ENCODE measurements at regions not wholly inside any gene's neighbourhood (a gene's known extent, or its start where the extent isn't known, plus 50 kb on each side); places are given as distances from the start of the nearest gene placed in this dataset.

GRCh38 chr11:81000334-81000733 is 1559.5 kb upstream of the TENM4 start:
- no peak for DNase-seq
- in situ Hi-C loops (cut with MboI; ENCODE audit: low pct_unique_long_range_greater_than_20kb, low sequenced_read_pairs) = no loop called here

- no peak for DNase-seq
- in situ Hi-C loops (cut with MboI; ENCODE audit: low pct_unique_long_range_greater_than_20kb, low sequenced_read_pairs) = no loop called here
These were observed 1554.7 kb upstream of the TENM4 start for GRCh38 chr11:80995523-80995922.

- no peak for DNase-seq
- in situ Hi-C loops (cut with MboI; ENCODE audit: low pct_unique_long_range_greater_than_20kb, low sequenced_read_pairs) = no loop called here
These were observed 1552.7 kb upstream of the TENM4 start for GRCh38 chr11:80993536-80993935.

DNA sequence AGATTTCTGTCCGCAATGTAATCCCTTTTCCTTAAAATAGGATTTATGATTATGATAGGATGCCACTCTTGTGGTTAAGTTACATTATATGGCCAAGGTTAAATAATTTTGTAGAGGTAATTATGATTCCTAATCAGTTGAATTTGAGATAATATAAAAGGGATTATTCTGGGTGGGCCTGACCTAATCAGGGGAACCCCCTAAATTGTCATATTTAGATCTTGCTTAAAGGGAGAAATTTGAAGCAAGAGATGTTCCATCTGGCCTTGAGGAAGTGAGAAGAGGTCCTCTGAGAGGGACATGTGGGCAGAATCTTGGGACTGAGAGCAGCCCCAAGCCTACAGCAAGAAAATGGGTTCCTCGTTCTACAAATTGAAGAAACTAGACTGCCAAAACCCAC is 1550.1 kb upstream of the TENM4 start:
- in situ Hi-C loops (cut with MboI; ENCODE audit: low pct_unique_long_range_greater_than_20kb, low sequenced_read_pairs) = no loop called here
- DNase-seq = no peak

DNA sequence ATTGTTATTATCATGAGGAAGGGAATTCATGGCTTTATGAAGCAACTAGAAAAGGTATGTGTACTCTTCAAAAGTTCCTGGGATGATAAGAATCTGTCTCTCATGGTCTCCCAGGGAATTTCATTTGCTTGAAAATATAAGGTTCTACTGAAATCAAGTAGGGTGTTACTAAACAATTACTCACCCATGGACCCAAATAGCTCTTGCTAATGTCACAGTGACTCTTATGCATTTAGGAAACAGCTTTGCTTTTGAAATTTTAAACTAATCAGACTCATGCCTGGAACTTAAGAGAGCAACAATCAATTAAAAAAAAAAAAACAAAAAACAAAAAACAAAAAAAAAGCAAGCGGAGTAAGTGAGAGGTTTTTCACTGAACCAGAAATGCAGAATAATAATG is 1546.3 kb upstream of the TENM4 start:
- in situ Hi-C loops (cut with MboI; ENCODE audit: low pct_unique_long_range_greater_than_20kb, low sequenced_read_pairs) = no loop called here
- DNase-seq = no peak

GRCh38 chr11:80986421-80987074 is 1545.7 kb upstream of the TENM4 start:
- in situ Hi-C loops (cut with MboI; ENCODE audit: low pct_unique_long_range_greater_than_20kb, low sequenced_read_pairs) = no loop called here

DNA sequence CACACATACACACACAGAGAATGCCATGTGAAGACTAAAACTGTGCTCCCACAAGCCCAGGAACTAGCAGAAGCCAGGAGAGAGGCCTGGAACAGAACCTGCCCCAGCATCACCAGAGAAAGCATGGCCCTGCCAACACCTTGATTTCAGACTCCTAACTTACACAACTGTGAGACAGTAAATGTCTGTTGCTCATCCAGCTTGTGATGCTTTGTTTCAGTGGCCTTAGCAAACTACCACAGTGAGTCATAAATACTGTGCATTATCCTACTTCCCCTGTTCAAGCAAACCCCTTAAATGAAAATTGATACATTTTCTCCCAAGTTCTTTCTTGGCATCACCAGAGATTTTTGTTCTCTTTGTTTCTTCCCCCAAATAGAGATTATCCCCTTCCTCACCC is 1539.4 kb upstream of the TENM4 start:
- in situ Hi-C loops (cut with MboI; ENCODE audit: low pct_unique_long_range_greater_than_20kb, low sequenced_read_pairs) = no loop called here
- no peak for DNase-seq

More at GRCh38 chr11:80986421-80987074, 1545.7 kb upstream of the TENM4 start:
- DNase-seq = no peak

DNA sequence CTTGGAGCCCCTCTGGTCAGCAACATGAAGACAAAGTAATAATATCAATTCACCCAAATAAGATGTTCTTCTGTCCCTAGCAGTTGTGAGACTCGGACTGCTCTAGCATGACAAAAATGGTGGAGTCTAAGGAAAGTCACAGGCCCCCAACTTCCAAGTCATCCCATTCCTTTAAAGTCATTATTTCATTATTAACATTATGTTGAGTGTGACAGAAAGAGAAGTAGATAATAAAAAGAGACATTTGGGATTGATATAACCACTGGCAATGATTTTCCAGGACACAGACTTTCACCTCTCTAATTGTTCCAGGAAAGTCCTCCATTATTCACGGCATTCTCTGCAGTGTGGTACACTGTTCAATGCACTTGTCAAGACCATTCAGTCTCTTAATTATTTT is 1533.0 kb upstream of the TENM4 start:
- DNase-seq = no peak
- in situ Hi-C loops (cut with MboI; ENCODE audit: low pct_unique_long_range_greater_than_20kb, low sequenced_read_pairs) = no loop called here

DNA sequence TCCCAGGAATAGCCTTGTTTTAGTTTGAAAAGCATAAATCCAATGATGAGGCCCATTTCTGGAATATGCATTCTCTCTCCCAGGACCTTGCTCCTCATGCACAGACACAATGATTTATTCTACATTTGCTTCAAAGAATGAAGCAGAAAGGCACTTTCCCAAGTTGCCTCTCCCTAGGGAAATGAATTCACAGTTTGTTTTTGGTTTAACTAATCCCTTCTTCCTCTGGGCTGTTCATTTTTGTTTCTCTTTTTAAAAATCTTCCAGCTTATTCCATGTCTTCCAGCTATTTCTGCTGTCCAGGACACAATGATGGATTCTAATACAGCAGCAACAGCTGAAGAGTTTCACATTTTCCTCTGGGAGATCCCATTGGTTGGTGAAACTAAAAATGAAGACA is 1529.2 kb upstream of the TENM4 start:
- DNase-seq = no peak
- in situ Hi-C loops (cut with MboI; ENCODE audit: low pct_unique_long_range_greater_than_20kb, low sequenced_read_pairs) = no loop called here

GRCh38 chr11:80967649-80968048 is 1526.8 kb upstream of the TENM4 start:
- in situ Hi-C loops (cut with MboI; ENCODE audit: low pct_unique_long_range_greater_than_20kb, low sequenced_read_pairs) = no loop called here
- DNase-seq = no peak

- no peak for DNase-seq
- in situ Hi-C loops (cut with MboI; ENCODE audit: low pct_unique_long_range_greater_than_20kb, low sequenced_read_pairs) = no loop called here
These were observed 1519.7 kb upstream of the TENM4 start for GRCh38 chr11:80960381-80961029.

GRCh38 chr11:80959751-80960150 is 1518.9 kb upstream of the TENM4 start:
- in situ Hi-C loops (cut with MboI; ENCODE audit: low pct_unique_long_range_greater_than_20kb, low sequenced_read_pairs) = no loop called here
- DNase-seq = no peak

GRCh38 chr11:80958987-80959386 is 1518.2 kb upstream of the TENM4 start:
- no peak for DNase-seq
- in situ Hi-C loops (cut with MboI; ENCODE audit: low pct_unique_long_range_greater_than_20kb, low sequenced_read_pairs) = no loop called here

DNA sequence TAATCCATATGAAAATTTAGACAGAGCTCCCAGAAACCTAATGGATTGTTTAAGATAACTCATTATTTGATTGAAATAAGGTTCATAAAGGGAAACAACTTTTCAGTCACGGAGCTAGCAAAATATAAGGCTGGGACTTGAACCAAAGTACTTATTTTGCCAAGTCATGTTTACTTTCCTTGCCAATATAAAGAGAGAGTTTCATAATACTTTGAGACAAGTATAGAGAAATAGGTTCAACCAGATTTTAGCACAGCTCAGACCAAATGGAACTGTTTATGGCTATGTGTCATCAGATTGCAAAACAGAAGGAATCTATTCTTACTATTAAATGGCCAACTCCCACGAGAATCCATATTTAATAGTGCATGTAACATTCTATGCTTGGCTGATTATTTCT is 1517.5 kb upstream of the TENM4 start:
- in situ Hi-C loops (cut with MboI; ENCODE audit: low pct_unique_long_range_greater_than_20kb, low sequenced_read_pairs) = no loop called here
- no peak for DNase-seq

- no peak for DNase-seq
- in situ Hi-C loops (cut with MboI; ENCODE audit: low pct_unique_long_range_greater_than_20kb, low sequenced_read_pairs) = no loop called here
These were observed 1514.8 kb upstream of the TENM4 start for GRCh38 chr11:80955588-80955987.

GRCh38 chr11:80948781-80949180 is 1508.0 kb upstream of the TENM4 start:
- in situ Hi-C loops (cut with MboI; ENCODE audit: low pct_unique_long_range_greater_than_20kb, low sequenced_read_pairs) = no loop called here
- no peak for DNase-seq

DNA sequence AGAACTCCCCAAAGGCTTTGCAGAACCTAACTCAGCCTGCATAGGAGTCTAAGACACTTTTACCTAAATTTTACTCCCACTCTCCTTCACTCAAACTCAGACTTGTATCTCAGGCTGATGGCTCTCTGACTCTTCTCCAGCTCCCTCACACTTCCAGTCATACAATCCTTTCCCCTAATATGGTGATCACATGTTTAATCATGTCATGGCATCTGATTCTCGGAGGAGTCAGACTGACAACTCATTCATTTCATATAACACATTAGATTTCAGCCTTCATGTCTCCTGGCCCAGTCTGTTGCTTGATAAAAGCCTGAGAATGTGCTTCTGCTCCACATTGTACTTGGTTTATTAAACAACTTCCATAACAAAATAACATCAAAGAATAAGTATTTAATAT is 1503.9 kb upstream of the TENM4 start:
- DNase-seq = no peak
- in situ Hi-C loops (cut with MboI; ENCODE audit: low pct_unique_long_range_greater_than_20kb, low sequenced_read_pairs) = no loop called here

GRCh38 chr11:80943226-80943625 is 1502.4 kb upstream of the TENM4 start:
- in situ Hi-C loops (cut with MboI; ENCODE audit: low pct_unique_long_range_greater_than_20kb, low sequenced_read_pairs) = no loop called here
- no peak for DNase-seq

DNA sequence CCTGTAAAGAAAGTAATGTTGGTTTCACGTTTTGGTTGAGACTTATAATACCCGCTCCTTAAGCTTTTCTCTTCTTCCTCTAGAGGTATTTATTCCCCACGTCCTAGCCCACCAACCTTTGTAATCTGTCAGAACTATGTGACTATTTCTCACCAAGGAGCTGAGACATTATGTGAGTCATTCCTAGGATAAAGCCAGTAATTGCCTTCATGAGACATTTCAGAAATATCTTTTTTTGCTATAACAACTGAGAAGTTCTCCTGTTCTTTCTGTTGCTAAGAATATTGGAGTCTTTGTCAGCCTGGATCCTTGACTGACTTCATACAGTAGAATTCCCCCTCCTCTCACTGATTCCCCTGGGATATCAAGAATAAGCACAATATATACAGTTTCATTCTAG is 1497.0 kb upstream of the TENM4 start:
- no peak for DNase-seq
- in situ Hi-C loops (cut with MboI; ENCODE audit: low pct_unique_long_range_greater_than_20kb, low sequenced_read_pairs) = no loop called here

GRCh38 chr11:80930038-80930437 is 1489.2 kb upstream of the TENM4 start:
- in situ Hi-C loops (cut with MboI; ENCODE audit: low pct_unique_long_range_greater_than_20kb, low sequenced_read_pairs) = no loop called here
- DNase-seq = no peak
